NCI-H2196 (cell line): ENCODE measurements at regions not wholly inside any gene's neighbourhood (a gene's known extent, or its start where the extent isn't known, plus 50 kb on each side); places are given as distances from the start of the nearest gene placed in this dataset.

Experiments used
- DNase-seq: peaks from one replicate; lab custom pipeline; 2025; ENCODE audit not compliant: unreplicated experiment; lab: John Stamatoyannopoulos, UW

DNA sequence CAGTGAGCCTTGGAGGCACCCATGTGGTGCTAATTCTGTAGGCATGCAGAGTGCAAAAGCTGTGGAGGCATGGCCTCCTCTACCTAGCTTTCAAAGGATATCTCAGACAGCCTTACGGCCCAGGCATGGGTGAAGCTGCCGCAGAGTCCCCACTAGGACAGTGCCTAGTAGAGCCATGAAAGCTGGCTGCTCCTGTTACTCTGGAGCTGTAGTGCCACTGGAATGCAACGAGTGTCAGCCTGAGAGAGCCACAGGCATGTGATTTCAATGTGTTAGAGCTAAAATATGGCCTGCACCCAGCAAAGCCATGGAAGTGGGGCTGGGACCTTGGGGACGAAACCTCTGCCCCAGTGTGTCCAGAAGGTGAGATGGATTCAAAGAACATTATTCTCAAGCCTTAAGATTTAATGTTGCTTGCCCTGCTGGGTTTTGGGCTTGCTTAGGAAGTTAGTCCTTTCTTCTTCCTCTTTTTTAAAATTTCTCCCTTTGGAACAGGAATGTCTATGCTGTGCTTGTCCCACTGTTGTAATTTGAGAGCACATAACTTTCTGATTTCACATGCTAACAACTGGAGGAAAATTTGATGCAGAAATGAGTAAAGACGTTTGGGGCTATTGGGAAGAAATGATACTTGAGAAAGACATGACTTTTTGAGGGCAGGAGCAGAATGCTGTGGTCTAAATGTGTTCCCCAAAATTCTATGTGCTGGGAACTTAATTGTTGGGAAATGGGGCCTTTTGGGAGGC lies 298.4 kb downstream of the PSAT1 start:
- no peak for DNase-seq

DNA sequence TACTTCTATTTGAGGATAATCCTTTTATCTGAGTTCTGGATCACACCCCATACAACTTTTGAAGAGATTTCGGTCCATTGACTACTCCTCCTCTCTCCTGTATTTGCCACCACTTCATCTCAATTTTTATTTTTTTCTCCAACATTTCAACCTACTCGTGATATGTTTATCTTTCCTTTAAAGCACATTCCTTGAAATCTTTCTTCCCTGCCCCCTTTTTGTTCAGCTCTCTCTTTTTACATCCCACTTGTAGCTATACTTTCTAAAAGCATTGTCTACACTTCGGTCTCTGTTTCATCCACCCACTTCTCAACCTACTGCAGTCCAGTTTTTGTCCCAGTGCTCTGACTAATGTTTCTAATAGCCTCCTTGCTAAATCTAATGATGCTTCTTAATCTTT lies 299.4 kb downstream of the PSAT1 start:
- no peak for DNase-seq

DNA sequence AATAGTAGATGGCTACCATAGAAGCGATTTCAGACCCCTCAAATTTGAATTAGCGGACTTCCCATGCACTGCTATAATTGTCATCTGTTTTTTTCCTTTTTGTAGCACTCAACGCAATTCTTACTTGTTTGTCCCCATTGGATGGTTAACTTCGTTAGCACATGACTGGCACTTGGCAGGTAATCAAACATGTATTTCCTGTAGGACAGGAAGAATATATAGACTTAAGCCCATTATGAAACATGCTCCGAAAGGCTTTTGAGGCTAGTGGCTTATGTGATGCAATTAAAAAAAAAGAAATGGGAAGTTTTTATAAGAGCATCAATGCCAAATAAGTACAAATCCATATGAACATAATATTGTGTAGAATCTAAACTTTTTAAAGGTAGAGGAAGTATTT lies 301.2 kb downstream of the PSAT1 start:
- no peak for DNase-seq

DNA sequence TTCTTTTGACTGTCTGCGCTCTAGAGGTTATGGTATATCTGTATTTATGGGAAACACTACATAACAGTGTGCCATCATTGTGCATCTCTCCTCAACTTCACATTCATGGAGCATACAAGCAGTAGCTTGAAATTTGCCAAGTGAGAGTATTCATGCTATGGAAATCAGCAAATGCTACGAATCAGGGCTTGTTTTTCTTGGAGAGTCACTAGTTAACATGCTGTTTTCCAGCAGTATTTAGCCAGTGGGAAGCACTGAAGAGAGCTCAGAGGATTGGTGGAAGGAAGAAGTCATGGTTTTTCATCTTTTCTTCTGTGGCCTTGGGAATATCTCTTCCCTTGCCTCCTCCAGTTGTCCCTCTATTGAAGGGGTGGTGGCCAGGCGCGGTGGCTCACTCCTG lies 303.0 kb downstream of the PSAT1 start:
- DNase-seq = no peak

DNA sequence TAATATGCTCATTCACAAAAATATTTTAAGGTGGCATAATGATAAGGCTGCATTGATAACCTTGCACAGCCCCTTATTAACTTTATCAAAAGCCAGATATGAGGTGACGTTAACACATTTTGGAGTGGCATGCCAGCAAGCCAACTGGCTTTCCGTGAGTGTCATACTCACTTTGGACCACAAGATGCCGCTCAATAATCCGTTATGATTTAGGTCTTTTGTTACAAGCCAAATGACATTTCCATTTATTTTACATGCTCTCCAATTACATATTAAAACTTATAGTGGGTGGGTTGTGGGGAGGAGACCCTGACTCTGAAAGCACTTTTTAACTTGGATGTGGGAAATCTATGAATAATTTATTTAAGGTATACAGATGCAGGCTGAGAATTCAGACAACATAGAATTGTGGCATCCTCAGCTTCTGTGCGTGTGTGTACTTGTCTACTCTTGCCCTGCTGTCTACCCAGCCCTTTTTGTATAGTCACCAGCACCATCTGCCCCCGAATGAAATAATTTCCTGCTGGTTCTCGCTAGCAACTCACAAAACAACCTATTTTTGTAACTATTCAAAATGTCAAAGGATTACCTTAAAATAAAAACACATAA lies 305.1 kb downstream of the PSAT1 start:
- DNase-seq = peak; percentile 52

DNA sequence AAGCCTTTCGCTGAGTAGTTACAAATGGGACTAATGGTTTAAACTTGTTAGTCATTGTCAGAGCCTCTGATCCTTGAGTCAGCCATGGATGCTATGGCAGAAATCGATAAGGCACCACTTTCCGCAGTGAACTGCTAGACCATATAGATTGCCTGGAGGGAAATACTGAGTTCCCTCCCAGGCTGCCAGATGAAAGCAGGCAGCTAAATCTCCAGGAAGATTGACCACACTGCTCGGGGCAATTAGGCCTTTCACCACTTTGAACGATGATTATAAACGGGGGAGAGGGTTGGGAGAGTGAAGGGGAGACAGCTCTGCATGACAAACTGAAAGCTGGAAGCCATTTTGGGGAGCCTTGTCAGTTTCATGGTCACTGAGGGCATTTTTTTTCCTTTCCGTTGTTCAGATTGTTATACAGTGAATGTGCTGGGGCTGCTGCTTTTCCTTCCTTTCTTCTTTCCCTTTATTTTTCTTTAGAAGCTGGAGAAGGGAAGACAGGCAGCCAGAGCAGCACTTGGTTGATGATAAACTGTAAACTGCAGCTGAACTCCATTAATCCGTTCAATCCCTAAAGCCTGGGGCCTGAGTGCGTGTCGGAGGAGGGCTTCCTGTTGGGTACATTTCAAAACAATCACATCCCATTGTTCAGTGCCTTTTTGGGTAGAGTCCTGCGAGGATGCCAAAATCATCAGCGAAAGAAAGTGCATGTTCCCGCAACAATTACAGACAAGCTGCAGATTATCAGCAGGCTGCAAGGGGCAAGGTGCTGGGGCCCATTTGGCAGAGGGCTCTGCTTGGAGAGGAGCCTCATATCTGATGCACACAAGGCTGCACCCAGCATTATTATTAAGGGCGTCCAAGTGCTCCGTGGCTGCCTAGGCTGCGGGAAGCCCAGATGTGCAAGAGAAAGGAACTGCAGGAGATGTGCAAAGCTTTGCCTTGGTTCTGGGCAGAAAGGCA lies 308.4 kb downstream of the PSAT1 start:
- no peak for DNase-seq

DNA sequence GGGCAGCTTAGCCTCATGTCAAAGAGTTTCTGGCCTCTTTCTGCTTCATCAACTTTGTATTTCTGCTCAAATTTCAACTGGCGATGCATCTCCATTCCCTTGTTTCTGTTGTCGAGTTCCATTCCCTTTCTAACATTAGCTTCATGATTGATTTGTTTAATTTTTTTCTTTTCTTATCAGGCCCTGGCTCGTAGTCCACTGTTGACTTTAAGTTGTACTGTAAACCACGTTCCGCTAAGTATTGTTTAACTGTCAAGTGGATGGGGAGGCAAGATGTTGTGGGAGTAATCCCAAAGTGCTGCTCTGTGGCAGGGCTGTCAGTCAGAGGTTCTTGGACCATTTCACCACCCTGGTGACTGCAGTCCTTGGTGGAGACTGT lies 309.1 kb downstream of the PSAT1 start:
- no peak for DNase-seq

DNA sequence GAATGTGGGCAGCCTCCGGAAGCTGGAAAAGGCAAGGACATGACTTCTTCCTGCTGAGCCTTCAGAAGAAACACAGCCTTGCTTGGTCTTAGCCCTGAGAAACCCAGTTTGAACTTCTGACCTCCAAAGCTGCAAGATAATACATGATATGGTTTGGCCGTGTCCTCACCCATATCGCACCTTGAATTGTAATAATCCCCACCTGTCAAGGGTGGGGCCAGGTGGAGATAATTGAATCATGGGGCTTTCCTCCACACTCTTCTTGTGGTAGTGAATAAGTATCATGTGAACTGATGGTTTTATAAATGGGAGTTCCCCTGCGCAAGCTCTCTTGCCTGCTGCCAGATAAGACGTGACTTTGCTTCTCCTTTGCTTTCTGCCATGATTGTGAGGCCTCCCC lies 310.9 kb downstream of the PSAT1 start:
- no peak for DNase-seq

DNA sequence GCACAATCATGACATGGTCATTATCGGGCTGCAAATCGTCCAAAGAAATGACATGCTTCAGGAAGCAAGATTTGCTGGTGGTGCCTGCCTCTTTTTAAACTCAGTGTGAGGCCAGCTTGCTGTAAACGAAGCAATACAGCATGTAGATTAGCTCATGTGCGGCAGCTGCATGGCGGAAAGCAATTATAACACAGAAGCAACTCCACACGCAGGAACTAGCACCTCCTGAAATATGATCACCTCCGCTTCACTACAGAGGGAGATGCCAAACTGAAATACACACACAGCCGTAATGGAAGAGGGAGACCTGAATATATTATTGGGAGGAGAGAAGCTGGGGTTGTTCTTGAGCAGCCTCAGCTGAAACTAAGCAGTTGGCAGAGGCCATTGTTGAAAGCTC lies 312.5 kb downstream of the PSAT1 start:
- peak; percentile 2 for DNase-seq

DNA sequence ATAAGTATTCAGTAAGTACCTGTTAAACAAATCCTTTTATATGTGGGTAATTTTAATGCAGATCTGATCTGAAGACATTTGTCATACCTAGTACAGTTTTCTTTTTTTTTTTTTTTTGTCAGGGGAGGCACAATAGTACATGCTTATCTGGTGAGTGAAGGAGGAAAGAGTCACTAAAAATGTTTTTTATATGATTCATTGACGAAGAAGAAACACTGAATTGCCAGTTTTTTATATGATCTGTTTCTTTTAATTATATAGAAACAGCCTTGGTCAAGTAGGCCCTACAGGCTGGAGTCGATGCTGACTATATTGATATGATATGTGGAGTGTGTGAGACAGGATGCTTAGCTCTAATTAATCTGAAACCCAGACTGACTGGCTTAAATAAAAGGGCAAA lies 315.2 kb downstream of the PSAT1 start:
- no peak for DNase-seq

DNA sequence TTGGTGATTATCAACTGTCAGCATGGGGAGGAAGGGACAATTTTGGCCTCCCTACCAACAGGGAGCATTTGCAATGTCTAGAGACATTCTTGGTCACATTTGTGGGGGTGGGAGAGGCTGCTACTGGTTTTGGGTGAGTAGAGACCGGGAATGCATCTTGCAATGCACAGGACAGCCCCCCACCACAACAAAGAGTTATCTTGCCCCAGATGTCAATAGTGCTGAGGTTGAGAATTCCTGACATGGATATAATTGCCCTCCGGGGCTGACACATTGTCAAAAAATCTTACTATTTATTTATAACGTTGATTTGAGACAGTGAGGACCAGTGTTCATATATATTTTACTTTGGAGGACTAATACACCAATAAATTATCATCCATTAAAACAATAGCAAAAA lies 316.1 kb downstream of the PSAT1 start:
- DNase-seq = no peak

DNA sequence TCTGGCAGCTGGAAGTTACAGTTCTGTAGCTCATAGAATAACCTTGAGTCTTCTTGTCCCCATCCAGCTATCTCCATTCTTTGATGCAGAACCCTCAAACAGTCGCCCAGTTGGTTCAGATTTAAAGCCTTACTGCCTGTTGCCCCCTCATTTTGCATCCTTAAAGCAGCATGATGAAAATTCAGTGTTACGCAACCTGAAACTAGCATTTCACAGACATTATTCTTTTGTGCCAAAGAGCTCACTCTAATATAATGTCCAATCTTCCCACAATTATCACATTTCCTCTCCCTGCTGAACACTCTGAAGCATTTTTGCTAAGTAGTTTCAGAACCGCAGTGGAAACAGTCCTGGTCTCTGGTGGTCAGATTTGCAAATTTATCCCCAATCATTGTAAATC lies 318.0 kb downstream of the PSAT1 start:
- DNase-seq = no peak

DNA sequence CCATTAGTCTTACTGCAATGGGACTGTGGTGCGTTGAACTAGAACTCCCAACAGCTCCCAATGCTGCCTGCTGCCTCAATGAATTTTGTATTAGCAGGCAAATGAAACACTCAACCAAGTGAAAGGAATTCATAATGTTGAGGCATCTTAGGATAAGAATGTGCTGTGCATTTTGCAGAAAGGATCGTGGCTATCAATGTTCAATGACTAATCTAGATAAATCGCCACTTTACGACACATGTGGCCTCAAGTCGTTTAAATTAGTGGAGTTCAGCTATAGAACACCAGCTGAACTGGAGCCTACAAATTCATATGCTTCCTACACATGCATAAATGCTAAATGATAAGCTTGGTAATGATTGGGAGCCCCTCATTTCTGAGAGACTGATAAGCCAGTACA lies 318.4 kb downstream of the PSAT1 start:
- DNase-seq = no peak

DNA sequence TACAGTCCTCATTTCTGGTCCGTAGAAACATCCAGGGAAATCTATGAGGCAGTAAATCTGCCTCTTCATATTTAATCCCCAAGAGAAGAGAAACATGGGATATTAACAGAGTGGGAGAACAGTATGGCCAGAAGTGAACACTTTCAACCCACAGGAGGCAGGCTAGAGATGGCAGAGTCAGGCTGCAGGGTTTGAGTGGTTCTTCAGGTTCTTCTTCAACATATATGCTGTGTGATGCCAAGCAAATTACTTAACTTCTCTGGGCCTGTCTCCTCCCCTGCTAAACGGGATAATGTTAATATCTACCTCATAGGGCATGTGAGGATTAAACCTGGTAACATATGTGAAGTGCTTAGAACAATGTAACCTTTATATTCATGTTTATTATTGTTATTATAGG lies 321.8 kb downstream of the PSAT1 start:
- DNase-seq = no peak

DNA sequence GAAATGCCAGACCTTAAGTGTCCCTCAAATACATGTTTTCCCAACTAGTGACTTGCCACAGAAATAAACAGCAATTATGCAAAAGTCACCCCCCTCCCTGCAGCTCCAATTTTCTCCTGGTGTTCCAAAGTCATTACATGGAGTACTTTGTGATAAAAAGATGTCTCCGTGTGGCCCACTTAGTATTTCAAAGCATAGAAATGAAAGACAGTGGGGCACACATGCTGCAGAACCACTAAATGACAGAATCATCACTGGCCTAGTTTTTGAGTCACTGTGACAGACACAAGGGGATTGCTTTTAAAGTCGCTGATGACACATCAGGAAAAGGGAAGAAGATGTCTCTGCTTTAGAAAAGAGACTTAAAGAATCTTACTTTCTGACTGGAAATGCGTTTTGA lies 323.4 kb downstream of the PSAT1 start:
- DNase-seq = no peak

DNA sequence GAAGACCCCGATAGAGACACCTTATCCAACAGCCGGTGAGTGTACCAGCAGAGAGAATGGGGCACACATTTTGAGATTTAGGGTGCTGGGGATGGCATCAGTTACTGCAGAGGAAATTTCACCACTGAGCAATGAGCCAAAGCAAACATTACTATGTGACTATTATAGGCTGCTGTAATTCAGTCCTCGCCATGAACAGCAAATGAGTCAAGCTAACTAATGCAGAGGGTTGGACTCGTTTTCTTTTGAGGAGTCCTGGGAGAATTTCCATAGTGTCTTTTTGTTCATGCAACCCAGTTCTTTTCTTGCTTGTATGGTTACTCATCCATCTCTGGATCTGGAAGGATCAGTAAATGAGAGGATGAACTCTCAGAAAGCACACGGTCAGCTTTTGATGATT lies 323.8 kb downstream of the PSAT1 start:
- no peak for DNase-seq

DNA sequence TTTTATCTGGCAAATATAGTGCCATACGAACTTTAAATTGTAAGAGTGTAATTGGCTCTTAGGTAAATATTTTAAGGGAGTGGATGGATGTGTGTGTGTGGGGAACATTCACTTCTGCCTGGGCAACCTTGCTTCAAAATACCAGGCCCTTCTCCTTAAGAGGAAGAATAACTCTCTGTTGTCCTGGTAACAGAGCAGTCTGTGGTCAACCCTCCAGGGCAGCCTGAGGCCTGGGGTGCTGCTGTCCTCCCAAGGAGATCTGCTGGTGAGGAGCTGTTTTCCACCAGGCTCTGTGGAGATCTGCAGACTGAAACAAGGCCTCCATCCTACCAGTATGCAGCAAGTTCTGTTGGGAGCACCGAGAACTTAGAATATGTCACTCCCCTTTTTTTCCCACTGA lies 325.2 kb downstream of the PSAT1 start:
- no peak for DNase-seq

DNA sequence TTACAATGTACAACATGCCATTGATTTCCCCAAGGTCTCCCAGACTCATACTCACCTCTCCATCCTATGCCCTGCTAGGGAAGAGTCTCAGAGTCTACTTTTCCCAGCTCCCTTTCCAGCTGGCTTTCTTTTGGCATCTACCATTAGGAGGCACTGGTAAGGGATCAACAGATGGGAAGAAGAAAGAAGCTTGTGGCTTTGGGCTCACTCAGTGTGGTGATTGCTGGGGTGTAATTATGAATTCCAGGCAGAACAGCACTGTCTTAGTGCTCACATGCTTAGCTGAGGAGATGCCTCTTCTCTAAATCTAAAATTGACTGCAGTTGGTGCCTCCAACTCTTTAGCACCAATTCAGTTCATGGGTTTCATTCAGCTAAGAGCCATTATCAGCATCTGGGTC lies 330.0 kb downstream of the PSAT1 start:
- DNase-seq = no peak

DNA sequence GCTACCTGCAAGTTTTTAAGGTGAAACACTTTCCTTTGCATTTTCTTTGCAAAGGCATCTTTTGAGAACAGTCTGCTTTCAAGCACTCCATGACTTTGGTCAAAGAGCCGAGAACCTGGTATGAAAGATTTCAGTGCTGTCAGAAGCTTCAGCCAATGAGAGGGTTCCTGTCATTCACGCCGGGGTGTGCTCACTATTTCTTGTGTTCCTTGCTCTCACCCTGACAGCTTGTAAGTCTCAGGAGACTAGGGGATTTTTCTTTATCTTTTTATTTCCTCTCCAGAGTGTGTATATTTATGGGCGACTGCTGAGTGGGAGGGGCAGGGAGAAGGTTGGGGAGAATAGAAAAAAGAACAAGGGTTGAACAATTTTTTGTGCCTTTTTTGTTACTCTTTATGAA lies 334.0 kb downstream of the PSAT1 start:
- DNase-seq = no peak

DNA sequence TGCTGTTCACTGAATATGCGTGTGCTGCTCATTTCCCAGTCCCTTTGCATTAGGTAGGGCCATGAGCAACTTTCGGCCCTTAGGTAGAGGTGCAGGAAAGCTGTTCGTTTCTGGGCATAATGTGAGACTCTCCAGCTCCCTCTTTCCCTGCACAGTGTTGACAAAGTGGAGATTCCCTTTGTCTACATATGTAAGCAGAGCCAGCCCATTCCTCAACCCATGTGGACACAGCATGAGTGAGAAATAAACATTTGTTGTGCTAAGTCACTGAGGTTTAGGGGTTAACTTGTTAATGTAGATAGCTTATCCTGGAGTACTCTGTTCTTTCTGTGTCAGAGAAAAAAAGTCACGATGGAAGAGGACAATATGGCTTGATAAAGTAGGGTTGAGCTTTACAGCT lies 343.8 kb downstream of the PSAT1 start:
- no peak for DNase-seq

DNA sequence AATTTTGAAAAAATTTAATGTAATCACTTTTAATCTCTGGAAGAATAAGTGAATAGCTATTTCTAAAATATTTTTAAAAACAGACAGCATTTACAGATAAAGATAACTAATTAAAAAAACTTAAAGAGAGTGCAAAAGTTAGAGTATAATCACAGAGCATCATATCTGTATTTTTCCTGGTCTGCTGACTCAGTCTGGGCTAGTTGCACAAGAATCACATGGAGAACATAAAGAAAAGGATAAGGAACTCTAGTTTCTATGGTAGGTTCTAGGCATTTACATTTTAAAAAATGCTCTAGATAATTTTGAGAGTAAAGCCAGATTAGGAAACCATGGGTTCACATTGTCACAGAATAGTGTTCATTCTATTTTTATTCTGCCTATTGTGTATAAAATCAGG lies 347.4 kb downstream of the PSAT1 start:
- DNase-seq = no peak

DNA sequence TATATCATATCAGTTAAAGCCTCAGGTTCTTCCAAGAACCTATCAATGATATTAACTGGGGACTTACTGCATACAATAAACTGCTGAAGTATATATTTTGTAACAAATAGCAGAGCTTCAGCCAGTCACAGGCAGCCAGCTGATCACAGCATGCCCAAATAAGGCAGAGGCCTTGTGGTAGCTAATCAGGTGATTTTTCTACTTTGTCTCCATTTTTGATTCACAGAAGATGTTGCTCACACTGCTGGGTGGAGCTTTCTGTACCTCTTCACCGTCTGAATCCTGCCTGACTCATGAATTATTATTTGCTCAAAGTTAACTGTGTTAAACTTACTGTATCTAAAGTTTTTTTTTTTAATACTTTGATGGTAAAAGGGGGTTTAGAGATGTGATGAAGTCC lies 357.4 kb downstream of the PSAT1 start:
- no peak for DNase-seq
